ENCODE measurements at regions not wholly inside any gene's neighbourhood (a gene's known extent, or its start where the extent isn't known, plus 50 kb on each side); places are given as distances from the start of the nearest gene placed in this dataset.
"Not testable (repeated sequence)": the region's sequence is repeated elsewhere in the genome, so short reads cannot be mapped to it uniquely, and the experiment has no call there.

GRCh38 chr2:215861607-215862350 lies 151.6 kb downstream of the MREG start:
- intact Hi-C loops (cut with DNase I) = no loop called here
- no peak for TF ChIP-seq CTCF (IDR thresholded peaks at IDR 0.05)
- ATAC-seq (no peak), DNase-seq (no peak)
- Histone ChIP-seq H3K27me3 (no peaks in the 10 kb centered on the region), H3K27ac (no peak overlapping the region), H3K4me1 (no peaks in the 10 kb centered on the region), H3K36me3 (no peaks in the 10 kb centered on the region), H3K4me3 (no peak overlapping the region), H3K9me3 (no peaks in the 10 kb centered on the region)

GRCh38 chr2:215856080-215856479 lies 157.3 kb downstream of the MREG start:
- intact Hi-C loops (cut with DNase I) = no loop called here
- Histone ChIP-seq H3K27ac (no peak overlapping the region), H3K9me3 (no peaks in the 10 kb centered on the region), H3K27me3 (no peaks in the 10 kb centered on the region), H3K4me1 (no peaks in the 10 kb centered on the region), H3K36me3 (no peaks in the 10 kb centered on the region), H3K4me3 (no peak overlapping the region)
- DNase-seq (no peak), ATAC-seq (no peak)
- TF ChIP-seq CTCF (IDR thresholded peaks at IDR 0.05) = no peak

GRCh38 chr2:215855308-215855707 lies 158.0 kb downstream of the MREG start:
- H3K4me1 ChIP-seq; DNase-seq; H3K9me3 ChIP-seq; H3K27ac ChIP-seq; H3K36me3 ChIP-seq; ATAC-seq; H3K27me3 ChIP-seq; intact Hi-C loops (cut with DNase I); H3K4me3 ChIP-seq: not testable (repeated sequence)

- H3K27me3 ChIP-seq = no peaks in the 10 kb centered on the region
- H3K27ac ChIP-seq = no peak overlapping the region
- H3K4me1 ChIP-seq = no peaks in the 10 kb centered on the region
- no peaks in the 10 kb centered on the region for H3K9me3 ChIP-seq
- ATAC-seq (no peak), DNase-seq (no peak)
- H3K4me3 ChIP-seq = no peak overlapping the region
- no peaks in the 10 kb centered on the region for H3K36me3 ChIP-seq
- TF ChIP-seq CTCF (IDR thresholded peaks at IDR 0.05) = no peak
- intact Hi-C loops (cut with DNase I) = no loop called here
Measured at GRCh38 chr2:215854008-215854407, 159.3 kb downstream of the MREG start.

GRCh38 chr2:215851696-215852095 lies 161.7 kb downstream of the MREG start:
- ATAC-seq = no peak
- intact Hi-C loops (cut with DNase I) = no loop called here
- no peak overlapping the region for H3K27ac ChIP-seq
- no peak for DNase-seq
- no peaks in the 10 kb centered on the region for H3K4me1 ChIP-seq
- TF ChIP-seq CTCF (IDR thresholded peaks at IDR 0.05) = no peak
- H3K36me3 ChIP-seq = no peaks in the 10 kb centered on the region
- no peak overlapping the region for H3K4me3 ChIP-seq
- H3K9me3 ChIP-seq = no peaks in the 10 kb centered on the region
- no peaks in the 10 kb centered on the region for H3K27me3 ChIP-seq

GRCh38 chr2:215851082-215851481 lies 162.3 kb downstream of the MREG start:
- H3K36me3 ChIP-seq = no peaks in the 10 kb centered on the region
- no peak for TF ChIP-seq CTCF (IDR thresholded peaks at IDR 0.05)
- H3K27ac ChIP-seq = no peak overlapping the region
- no peaks in the 10 kb centered on the region for H3K4me1 ChIP-seq
- no peak for ATAC-seq
- intact Hi-C loops (cut with DNase I) = no loop called here
- no peaks in the 10 kb centered on the region for H3K9me3 ChIP-seq
- H3K27me3 ChIP-seq = no peaks in the 10 kb centered on the region
- no peak overlapping the region for H3K4me3 ChIP-seq
- DNase-seq = no peak
